Esophagus muscularis mucosa (tissue), 4 donors: ENCODE measurements at regions not wholly inside any gene's neighbourhood (a gene's known extent, or its start where the extent isn't known, plus 50 kb on each side); places are given as distances from the start of the nearest gene placed in this dataset.

Source experiments
- CTCF ChIP-seq, 3 experiments: fragments of 200-600 bp in 2 of 3; fragments of 450-650 bp in 1 of 3; sonication (generic) in 2 of 3; IDR thresholded peaks; one replicate each; pipeline ENCODE4 v1.5.1; 2017 to 2019; ENCODE audit warnings: antibody characterized with exemption in 3 of 3, mild to moderate bottlenecking in 2 of 3, moderate library complexity in 1 of 3
- EP300 ChIP-seq: sonication (generic); formaldehyde crosslinking; IDR thresholded peaks from one replicate; pipeline ENCODE4 v1.6.1; 2017; ENCODE audit warnings: antibody characterized with exemption
- POLR2A ChIP-seq: fragments of 450-650 bp; IDR thresholded peaks from one replicate; pipeline ENCODE4 v1.6.1; 2017; ENCODE audit warnings: antibody characterized with exemption, moderate library complexity, mild to moderate bottlenecking, low read depth
- POLR2AphosphoS5 ChIP-seq, 2 donors: sonication (generic); formaldehyde crosslinking; IDR thresholded peaks; one replicate each; pipeline ENCODE4 v1.6.1; 2017; ENCODE audit warnings: antibody characterized with exemption in 2 of 2

DNA sequence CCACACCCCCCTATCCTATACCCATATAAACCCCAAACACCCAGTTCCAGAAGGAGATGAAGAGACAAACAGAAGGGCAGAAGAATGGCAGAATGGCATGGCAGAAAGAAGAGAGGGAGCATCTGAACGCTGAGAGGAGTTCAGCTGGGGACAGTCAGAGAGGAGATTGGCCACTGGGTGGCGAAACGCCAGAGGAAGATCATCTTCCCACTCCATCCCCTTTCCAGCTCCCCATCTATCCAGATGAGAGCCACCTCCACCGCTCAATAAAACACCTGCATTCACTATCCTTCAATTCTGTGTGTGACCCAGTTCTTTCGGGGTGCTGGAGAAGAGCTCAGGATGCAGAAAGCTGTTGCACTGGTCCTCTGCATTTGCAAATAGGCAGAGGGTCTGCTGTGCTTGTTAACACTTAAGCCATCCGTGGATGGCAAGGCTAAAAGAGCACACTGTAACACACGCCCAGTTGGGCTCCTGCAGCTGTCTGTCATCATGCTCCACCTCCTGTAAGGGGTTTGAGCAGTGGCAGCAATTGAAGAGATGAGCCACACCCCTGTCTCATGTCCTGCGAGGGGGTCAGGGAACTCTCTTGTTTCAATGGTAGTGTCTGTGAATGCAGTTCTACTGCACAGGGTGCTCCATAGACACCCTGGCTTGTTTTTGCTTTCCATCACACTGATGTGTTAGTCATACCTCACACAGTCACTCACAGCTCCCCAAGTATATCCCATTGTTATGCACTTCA lies 1034.8 kb upstream of the RBFOX1 start:
- TF ChIP-seq CTCF (IDR thresholded peaks at IDR 0.05), result no peak
- TF ChIP-seq POLR2A, result no peak
- TF ChIP-seq EP300, result no peak
- no peak for TF ChIP-seq POLR2AphosphoS5 (IDR thresholded peaks at IDR 0.05)
